Sigmoid colon (tissue), 6 donors: ENCODE measurements at regions not wholly inside any gene's neighbourhood (a gene's known extent, or its start where the extent isn't known, plus 50 kb on each side); places are given as distances from the start of the nearest gene placed in this dataset.

ENCODE experiments used
- DNase-seq: peaks from one replicate; pipeline ENCODE4 v3.0.0-alpha.2; 2019
- H3K27ac ChIP-seq, 4 donors: fragments of 200-600 bp; sonication (generic); one replicate each; pipeline ENCODE4 v1.5.1; 2016 to 2019; ENCODE audit warnings: mild to moderate bottlenecking in 1 of 4
- H3K27me3 ChIP-seq, 3 donors: fragments of 200-600 bp; sonication (generic); one replicate each; pipeline ENCODE4 v1.5.1; 2019; ENCODE audit warnings: mild to moderate bottlenecking in 1 of 3
- H3K36me3 ChIP-seq, 4 donors: fragments of 200-600 bp; sonication (generic); one replicate each; pipeline ENCODE4 v1.5.1; 2016 to 2019
- H3K4me1 ChIP-seq, 4 donors: fragments of 200-600 bp; sonication (generic); one replicate each; pipeline ENCODE4 v1.5.1; 2017 to 2019
- H3K4me3 ChIP-seq, 4 donors: fragments of 200-600 bp; sonication (generic); one replicate each; pipeline ENCODE4 v1.5.1; 2017 to 2019; ENCODE audit warnings: mild to moderate bottlenecking in 2 of 4, moderate library complexity in 1 of 4
- H3K9me3 ChIP-seq, 4 donors: fragments of 200-600 bp in 3 of 4; sonication (generic) in 3 of 4; one replicate each; pipeline versions ENCODE4 v1.5.1 to v1.6.1; 2013 to 2019
- CTCF ChIP-seq, 4 experiments: fragments of 450-650 bp in 3 of 4; fragments of 200-600 bp in 1 of 4; IDR thresholded peaks; one replicate each; pipeline ENCODE4 v1.5.1; 2016 to 2019; ENCODE audit warnings: antibody characterized with exemption in 4 of 4, mild to moderate bottlenecking in 3 of 4, moderate library complexity in 2 of 4
- EP300 ChIP-seq, 4 donors: sonication (generic); formaldehyde crosslinking; IDR thresholded peaks; one replicate each; pipeline ENCODE4 v1.6.1; 2017; ENCODE audit warnings: antibody characterized with exemption in 4 of 4
- POLR2A ChIP-seq, 2 donors: fragments of 450-650 bp; IDR thresholded peaks; one replicate each; pipeline ENCODE4 v1.6.1; 2016; ENCODE audit warnings: antibody characterized with exemption in 2 of 2, mild to moderate bottlenecking in 2 of 2, moderate library complexity in 2 of 2
- POLR2AphosphoS5 ChIP-seq, 4 donors: sonication (generic); formaldehyde crosslinking; IDR thresholded peaks; one replicate each; pipeline ENCODE4 v1.6.1; 2017; ENCODE audit warnings: antibody characterized with exemption in 4 of 4
- WGBS, 2 donors: extraction: QIAGEN DNeasy Blood & Tissue Kit; methylation state at CpG; one replicate each; pipeline ENCODE4 v1.1.7; 2013; 5-methylcytosine and 5-hydroxymethylcytosine counted together
- intact Hi-C: fragments of 100-400 bp; cut with DNase I; formaldehyde crosslinking; loops from one replicate; pipeline ENCODE4 v1.15.1; 2023
- donor health status: healthy with polysubstance abuse.
- donor health status: healthy.

- WGBS, 2 donors: 90 to 93% methylated on average over 5 of the region's 5 CpGs
Observed at GRCh38 chr6:110558575-110558974, 82.2 kb upstream of the SLC22A16 start.

DNA sequence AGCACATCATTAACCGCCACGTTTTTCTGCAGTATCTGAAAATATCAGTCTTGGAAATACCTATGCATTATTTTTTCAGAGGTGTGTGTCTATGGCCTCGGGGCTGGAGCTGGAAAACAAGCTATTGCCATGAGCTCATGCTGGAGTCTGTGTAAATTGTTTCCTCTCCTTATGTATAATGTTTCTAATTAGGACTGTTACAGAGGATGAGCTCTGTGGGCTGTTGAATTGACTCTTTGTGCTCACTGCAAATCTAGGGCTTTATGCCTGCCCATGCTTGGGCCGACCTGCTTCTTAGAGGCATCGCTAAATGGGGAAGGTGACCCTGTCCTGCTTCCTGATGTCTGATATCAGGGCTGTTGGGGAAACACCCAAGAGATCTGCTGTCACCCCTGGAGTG, 80.8 kb upstream of the SLC22A16 start:
- DNase-seq: no peak
- Histone ChIP-seq H3K9me3 (no peaks in the 10 kb centered on the region), H3K36me3 (no peaks in the 10 kb centered on the region), H3K4me1 (no peaks in the 10 kb centered on the region), H3K4me3 (no peak overlapping the region), H3K27ac (no peak overlapping the region), H3K27me3 (no peaks in the 10 kb centered on the region)
- 84% methylated on average over 5 of the region's 5 CpGs for WGBS, 2 donors
- TF ChIP-seq POLR2A (IDR thresholded peaks at IDR 0.05) (no peak), CTCF (IDR thresholded peaks at IDR 0.05) (no peak), POLR2AphosphoS5 (IDR thresholded peaks at IDR 0.05) (no peak), EP300 (IDR thresholded peaks at IDR 0.05) (no peak)
- intact Hi-C loops: no loop called here

More at GRCh38 chr6:110558575-110558974, 82.2 kb upstream of the SLC22A16 start:
- H3K36me3 ChIP-seq: no peaks in the 10 kb centered on the region
- no peak for TF ChIP-seq CTCF (IDR thresholded peaks at IDR 0.05)
- no peak for TF ChIP-seq POLR2A (IDR thresholded peaks at IDR 0.05)
- TF ChIP-seq EP300 (IDR thresholded peaks at IDR 0.05): no peak
- TF ChIP-seq POLR2AphosphoS5 (IDR thresholded peaks at IDR 0.05): no peak
- H3K27me3 ChIP-seq: no peaks in the 10 kb centered on the region
- H3K4me1 ChIP-seq: no peaks in the 10 kb centered on the region
- no peak for DNase-seq
- intact Hi-C loops: no loop called here
- H3K9me3 ChIP-seq: no peaks in the 10 kb centered on the region
- no peak overlapping the region for H3K4me3 ChIP-seq
- H3K27ac ChIP-seq: no peak overlapping the region

DNA sequence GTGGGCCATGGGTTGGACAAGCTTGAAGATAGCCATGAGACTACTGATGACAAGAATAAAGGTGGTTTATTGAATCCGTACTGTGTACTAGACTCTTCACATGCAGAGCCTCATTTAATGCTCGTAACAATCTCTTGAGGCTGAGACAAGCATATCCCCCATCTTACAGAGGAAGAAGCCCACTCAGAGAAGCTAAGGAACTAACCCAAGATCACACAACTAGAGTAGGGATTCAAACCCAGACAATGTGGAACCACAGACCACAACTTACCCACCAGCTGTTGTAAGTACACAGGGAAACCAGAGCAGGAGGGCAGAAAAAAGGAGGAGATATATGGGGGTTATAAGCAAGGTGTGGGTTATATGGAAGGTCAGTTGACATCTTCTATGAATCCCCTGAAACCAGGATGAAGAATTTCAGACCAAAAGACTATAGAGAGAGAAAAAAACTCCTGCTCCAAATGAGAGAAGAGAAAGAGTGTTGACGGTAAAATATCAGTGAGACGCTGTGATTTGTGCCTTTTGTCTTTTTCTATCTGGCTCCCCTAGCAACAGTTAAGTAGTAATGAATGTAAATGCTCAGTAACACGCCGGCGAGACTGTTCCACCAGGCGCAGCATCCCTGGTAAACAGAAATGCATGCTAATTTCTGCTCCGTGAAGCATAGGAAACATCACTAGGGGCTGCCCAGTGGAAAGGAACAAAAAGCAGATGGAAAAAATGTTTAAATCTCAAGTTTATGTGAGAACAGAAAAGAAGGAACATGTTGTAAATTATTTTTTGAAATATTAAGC, 80.1 kb upstream of the SLC22A16 start:
- Histone ChIP-seq H3K4me3 (no peak overlapping the region), H3K4me1 (no peaks in the 10 kb centered on the region), H3K9me3 (peaks cover 0 to 4% (median 0%) of the 10 kb centered on the region in 4 donors), H3K36me3 (no peaks in the 10 kb centered on the region), H3K27ac (no peak overlapping the region), H3K27me3 (no peaks in the 10 kb centered on the region)
- DNase-seq: no peak
- no peak for TF ChIP-seq POLR2A (IDR thresholded peaks at IDR 0.05)
- TF ChIP-seq POLR2AphosphoS5 (IDR thresholded peaks at IDR 0.05): no peak
- TF ChIP-seq EP300 (IDR thresholded peaks at IDR 0.05): no peak
- TF ChIP-seq CTCF (IDR thresholded peaks at IDR 0.05): no peak
- intact Hi-C loops: no loop called here
- WGBS, 2 donors: 85 to 91% methylated on average over 9 of the region's 9 CpGs

GRCh38 chr6:110554966-110555460, 78.6 kb upstream of the SLC22A16 start:
- TF ChIP-seq EP300 (IDR thresholded peaks at IDR 0.05): no peak
- TF ChIP-seq CTCF (IDR thresholded peaks at IDR 0.05): no peak
- TF ChIP-seq POLR2A (IDR thresholded peaks at IDR 0.05): no peak
- TF ChIP-seq POLR2AphosphoS5 (IDR thresholded peaks at IDR 0.05): no peak
- WGBS, 2 donors: 80 to 82% methylated on average over 9 of the region's 9 CpGs
- Histone ChIP-seq H3K27ac (no peak overlapping the region), H3K4me3 (no peak overlapping the region), H3K9me3 (peaks cover 0 to 5% (median 0%) of the 10 kb centered on the region in 4 donors), H3K36me3 (no peaks in the 10 kb centered on the region), H3K27me3 (no peaks in the 10 kb centered on the region), H3K4me1 (no peaks in the 10 kb centered on the region)
- intact Hi-C loops: no loop called here
- DNase-seq: no peak
